ENCODE measurements at regions not wholly inside any gene's neighbourhood (a gene's known extent, or its start where the extent isn't known, plus 50 kb on each side); places are given as distances from the start of the nearest gene placed in this dataset.

DNA sequence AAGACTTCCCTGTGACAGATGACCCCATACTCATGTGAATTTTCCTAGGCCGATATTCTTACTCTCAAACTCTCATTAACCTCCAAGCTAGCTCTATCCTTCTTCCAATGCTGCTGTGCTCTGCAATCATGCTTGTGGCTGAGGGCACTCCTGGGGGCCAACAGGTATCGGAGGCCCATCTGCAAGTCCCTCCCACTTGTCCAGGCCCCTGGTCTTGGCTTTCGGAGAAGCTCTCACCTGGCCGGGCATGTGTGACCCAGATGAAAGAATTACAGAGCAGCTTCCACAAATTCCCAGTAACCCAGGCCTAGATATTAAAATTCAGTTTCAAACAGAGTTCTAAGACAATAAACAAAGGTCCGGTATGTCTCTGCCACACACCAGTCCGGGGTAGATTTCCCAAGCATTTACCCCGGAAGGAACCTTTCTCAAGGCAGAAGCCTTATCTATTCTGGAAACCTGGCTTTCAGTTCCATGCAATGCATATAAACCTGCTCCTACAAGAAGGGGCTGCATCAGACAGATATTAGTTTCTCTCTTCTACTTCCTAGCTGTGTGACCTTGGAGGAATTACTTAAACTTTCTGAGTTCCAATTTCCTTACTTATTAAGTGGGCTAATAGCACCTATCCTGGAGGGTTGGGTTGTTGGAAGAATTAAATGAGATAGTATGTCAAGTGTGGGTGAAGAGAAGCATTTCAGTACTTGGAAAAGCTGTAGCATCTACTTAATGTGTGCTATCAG is 270.8 kb downstream of the PTTG2 start (continued):
- TF ChIP-seq, protein P1, sequence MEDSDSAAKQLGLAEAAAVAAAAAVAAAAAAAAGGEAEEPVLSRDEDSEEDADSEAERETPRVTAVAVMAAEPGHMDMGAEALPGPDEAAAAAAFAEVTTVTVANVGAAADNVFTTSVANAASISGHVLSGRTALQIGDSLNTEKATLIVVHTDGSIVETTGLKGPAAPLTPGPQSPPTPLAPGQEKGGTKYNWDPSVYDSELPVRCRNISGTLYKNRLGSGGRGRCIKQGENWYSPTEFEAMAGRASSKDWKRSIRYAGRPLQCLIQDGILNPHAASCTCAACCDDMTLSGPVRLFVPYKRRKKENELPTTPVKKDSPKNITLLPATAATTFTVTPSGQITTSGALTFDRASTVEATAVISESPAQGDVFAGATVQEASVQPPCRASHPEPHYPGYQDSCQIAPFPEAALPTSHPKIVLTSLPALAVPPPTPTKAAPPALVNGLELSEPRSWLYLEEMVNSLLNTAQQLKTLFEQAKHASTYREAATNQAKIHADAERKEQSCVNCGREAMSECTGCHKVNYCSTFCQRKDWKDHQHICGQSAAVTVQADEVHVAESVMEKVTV (CRISPR knock-in tag; IDR thresholded peaks at IDR 0.05) = no peak
- TF ChIP-seq, protein P2, sequence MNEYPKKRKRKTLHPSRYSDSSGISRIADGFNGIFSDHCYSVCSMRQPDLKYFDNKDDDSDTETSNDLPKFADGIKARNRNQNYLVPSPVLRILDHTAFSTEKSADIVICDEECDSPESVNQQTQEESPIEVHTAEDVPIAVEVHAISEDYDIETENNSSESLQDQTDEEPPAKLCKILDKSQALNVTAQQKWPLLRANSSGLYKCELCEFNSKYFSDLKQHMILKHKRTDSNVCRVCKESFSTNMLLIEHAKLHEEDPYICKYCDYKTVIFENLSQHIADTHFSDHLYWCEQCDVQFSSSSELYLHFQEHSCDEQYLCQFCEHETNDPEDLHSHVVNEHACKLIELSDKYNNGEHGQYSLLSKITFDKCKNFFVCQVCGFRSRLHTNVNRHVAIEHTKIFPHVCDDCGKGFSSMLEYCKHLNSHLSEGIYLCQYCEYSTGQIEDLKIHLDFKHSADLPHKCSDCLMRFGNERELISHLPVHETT (CRISPR knock-in tag; conservative IDR thresholded peaks at IDR 0.05 in 1 of 2, IDR thresholded peaks at IDR 0.05 in 1 of 2) = no peak
- TF ChIP-seq RBM15 (IDR thresholded peaks at IDR 0.05; ENCODE audit: insufficient read depth, low read length) (no peak), ZNF212 (CRISPR knock-in tag; IDR thresholded peaks at IDR 0.05) (no peak), HMG20B (CRISPR knock-in tag; IDR thresholded peaks at IDR 0.05) (no peak), ZSCAN32 (CRISPR knock-in tag; IDR thresholded peaks at IDR 0.05) (no peak), ESRRA (IDR thresholded peaks at IDR 0.05; ENCODE audit: borderline replicate concordance, low read depth) (peak; percentile 41; the same call in 1 of the 2 replicates), POU5F1 (IDR thresholded peaks at IDR 0.05; ENCODE audit: borderline replicate concordance, low read depth, low read length, partially characterized antibody) (no peak), CBFA2T2 (conservative IDR thresholded peaks at IDR 0.05) (peak; percentile 84), HDAC3 (IDR thresholded peaks at IDR 0.05; ENCODE audit: borderline replicate concordance, partially characterized antibody) (peak; percentile 34), NFIC (IDR thresholded peaks at IDR 0.05) (peak; percentile 40; the same call in 1 of the 2 replicates), RBM17 (IDR thresholded peaks at IDR 0.05; ENCODE audit: borderline replicate concordance, low read depth, low read length) (no peak), KAT2B (IDR thresholded peaks at IDR 0.05; ENCODE audit: low read depth, low read length) (no peak), TRIM28 (IDR thresholded peaks at IDR 0.05) (no peak), FOXP1 (CRISPR knock-in tag; IDR thresholded peaks at IDR 0.05) (no peak), KAT8 (IDR thresholded peaks at IDR 0.05; ENCODE audit: low read depth) (no peak), KHSRP (IDR thresholded peaks at IDR 0.05) (no peak), TCF7L2 (IDR thresholded peaks at IDR 0.05; ENCODE audit: low read depth, low read length) (no peak), SMARCA4 (IDR thresholded peaks at IDR 0.05) (peak; percentile 66), ZNF12 (CRISPR knock-in tag; IDR thresholded peaks at IDR 0.05) (no peak), TRIM24 (IDR thresholded peaks at IDR 0.05) (peak; percentile 72 to 82), MCM3 (IDR thresholded peaks at IDR 0.05) (no peak), POLR2AphosphoS5 (IDR thresholded peaks at IDR 0.05; ENCODE audit: control insufficient read depth, insufficient read depth, low read depth, low read length) (peak; percentile 66)
- TF ChIP-seq, protein P3, sequence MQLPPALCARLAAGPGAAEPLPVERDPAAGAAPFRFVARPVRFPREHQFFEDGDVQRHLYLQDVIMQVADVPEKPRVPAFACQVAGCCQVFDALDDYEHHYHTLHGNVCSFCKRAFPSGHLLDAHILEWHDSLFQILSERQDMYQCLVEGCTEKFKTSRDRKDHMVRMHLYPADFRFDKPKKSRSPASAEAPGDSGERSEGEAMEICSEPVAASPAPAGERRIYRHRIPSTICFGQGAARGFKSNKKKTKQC (CRISPR knock-in tag; IDR thresholded peaks at IDR 0.05) = no peak
- TF ChIP-seq, protein P4, sequence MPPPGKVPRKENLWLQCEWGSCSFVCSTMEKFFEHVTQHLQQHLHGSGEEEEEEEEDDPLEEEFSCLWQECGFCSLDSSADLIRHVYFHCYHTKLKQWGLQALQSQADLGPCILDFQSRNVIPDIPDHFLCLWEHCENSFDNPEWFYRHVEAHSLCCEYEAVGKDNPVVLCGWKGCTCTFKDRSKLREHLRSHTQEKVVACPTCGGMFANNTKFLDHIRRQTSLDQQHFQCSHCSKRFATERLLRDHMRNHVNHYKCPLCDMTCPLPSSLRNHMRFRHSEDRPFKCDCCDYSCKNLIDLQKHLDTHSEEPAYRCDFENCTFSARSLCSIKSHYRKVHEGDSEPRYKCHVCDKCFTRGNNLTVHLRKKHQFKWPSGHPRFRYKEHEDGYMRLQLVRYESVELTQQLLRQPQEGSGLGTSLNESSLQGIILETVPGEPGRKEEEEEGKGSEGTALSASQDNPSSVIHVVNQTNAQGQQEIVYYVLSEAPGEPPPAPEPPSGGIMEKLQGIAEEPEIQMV (tag; conservative IDR thresholded peaks at IDR 0.05; ENCODE audit: low read depth) = no peak

All from K562 (cell line).